ENCODE measurements at regions not wholly inside any gene's neighbourhood (a gene's known extent, or its start where the extent isn't known, plus 50 kb on each side); places are given as distances from the start of the nearest gene placed in this dataset.

DNA sequence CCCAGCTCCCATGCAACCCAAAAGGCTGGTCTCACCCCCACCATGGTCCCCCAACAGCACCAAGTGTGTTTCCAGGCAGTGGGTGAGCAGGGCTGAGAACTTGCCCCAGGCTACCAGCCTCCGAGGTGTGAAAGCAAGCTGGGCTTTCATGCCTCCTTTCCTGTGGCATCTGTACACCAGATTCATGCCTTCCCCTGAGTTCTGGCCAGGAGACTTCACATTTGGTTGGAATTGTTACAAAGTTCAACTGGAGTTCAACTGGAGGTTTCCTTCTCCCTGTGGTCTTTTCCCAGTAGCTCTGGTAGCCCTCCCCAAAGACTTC, 77.6 kb upstream of the RAB40AL start:
- TF ChIP-seq, protein P1, sequence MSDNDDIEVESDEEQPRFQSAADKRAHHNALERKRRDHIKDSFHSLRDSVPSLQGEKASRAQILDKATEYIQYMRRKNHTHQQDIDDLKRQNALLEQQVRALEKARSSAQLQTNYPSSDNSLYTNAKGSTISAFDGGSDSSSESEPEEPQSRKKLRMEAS (IDR thresholded peaks at IDR 0.05) = no peak
- no peak for TF ChIP-seq FOXA1 (IDR thresholded peaks at IDR 0.05)
- TF ChIP-seq, protein P2, sequence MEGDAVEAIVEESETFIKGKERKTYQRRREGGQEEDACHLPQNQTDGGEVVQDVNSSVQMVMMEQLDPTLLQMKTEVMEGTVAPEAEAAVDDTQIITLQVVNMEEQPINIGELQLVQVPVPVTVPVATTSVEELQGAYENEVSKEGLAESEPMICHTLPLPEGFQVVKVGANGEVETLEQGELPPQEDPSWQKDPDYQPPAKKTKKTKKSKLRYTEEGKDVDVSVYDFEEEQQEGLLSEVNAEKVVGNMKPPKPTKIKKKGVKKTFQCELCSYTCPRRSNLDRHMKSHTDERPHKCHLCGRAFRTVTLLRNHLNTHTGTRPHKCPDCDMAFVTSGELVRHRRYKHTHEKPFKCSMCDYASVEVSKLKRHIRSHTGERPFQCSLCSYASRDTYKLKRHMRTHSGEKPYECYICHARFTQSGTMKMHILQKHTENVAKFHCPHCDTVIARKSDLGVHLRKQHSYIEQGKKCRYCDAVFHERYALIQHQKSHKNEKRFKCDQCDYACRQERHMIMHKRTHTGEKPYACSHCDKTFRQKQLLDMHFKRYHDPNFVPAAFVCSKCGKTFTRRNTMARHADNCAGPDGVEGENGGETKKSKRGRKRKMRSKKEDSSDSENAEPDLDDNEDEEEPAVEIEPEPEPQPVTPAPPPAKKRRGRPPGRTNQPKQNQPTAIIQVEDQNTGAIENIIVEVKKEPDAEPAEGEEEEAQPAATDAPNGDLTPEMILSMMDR (IDR thresholded peaks at IDR 0.05; ENCODE audit: low read depth, low read length, missing input control) = no peak
